ENCODE measurements at regions not wholly inside any gene's neighbourhood (a gene's known extent, or its start where the extent isn't known, plus 50 kb on each side); places are given as distances from the start of the nearest gene placed in this dataset.

- Mint-ChIP-seq H3K4me1 (ENCODE audit: low read depth, unreplicated experiment) (no peaks in the 10 kb centered on the region), H3K27ac (ENCODE audit: unreplicated experiment) (no peak overlapping the region), H3K9me3 (ENCODE audit: unreplicated experiment) (no peaks in the 10 kb centered on the region), H3K36me3 (ENCODE audit: unreplicated experiment) (peaks cover 4% of the 10 kb centered on the region), H3K27me3 (ENCODE audit: unreplicated experiment) (peaks cover 2% of the 10 kb centered on the region), H3K4me3 (ENCODE audit: unreplicated experiment) (no peak overlapping the region)
- TF ChIP-seq, protein P1, sequence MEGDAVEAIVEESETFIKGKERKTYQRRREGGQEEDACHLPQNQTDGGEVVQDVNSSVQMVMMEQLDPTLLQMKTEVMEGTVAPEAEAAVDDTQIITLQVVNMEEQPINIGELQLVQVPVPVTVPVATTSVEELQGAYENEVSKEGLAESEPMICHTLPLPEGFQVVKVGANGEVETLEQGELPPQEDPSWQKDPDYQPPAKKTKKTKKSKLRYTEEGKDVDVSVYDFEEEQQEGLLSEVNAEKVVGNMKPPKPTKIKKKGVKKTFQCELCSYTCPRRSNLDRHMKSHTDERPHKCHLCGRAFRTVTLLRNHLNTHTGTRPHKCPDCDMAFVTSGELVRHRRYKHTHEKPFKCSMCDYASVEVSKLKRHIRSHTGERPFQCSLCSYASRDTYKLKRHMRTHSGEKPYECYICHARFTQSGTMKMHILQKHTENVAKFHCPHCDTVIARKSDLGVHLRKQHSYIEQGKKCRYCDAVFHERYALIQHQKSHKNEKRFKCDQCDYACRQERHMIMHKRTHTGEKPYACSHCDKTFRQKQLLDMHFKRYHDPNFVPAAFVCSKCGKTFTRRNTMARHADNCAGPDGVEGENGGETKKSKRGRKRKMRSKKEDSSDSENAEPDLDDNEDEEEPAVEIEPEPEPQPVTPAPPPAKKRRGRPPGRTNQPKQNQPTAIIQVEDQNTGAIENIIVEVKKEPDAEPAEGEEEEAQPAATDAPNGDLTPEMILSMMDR (IDR thresholded peaks at IDR 0.05; ENCODE audit: partially characterized antibody, unreplicated experiment) = no peak
- no peak for DNase-seq
Measured at GRCh38 chr2:156046900-156047299, 285.6 kb downstream of the NR4A2 start.

DNA sequence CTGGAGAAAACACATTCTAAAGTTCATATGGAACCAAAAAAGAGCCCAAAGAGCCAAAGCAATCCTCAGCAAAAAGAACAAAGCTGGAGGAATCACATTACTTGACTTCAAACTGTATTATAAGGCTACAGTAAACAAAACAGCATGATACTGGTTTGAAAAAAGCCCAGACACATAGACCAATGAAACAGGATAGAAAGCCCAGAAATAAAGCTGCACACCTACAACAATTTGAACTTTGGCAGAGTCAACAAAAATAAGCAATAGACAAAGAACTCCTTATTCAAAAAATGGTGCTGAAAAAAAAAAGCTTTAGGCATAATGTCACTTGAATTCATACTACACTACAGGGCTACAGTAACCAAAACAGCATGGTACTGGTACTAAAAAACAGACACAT is 289.6 kb downstream of the NR4A2 start:
- TF ChIP-seq, protein P1 (IDR thresholded peaks at IDR 0.05; ENCODE audit: partially characterized antibody, unreplicated experiment) = no peak
- H3K27ac Mint-ChIP-seq (ENCODE audit: unreplicated experiment) = no peak overlapping the region
- H3K4me3 Mint-ChIP-seq (ENCODE audit: unreplicated experiment) = no peak overlapping the region
- H3K36me3 Mint-ChIP-seq (ENCODE audit: unreplicated experiment) = peaks cover 8% of the 10 kb centered on the region
- peaks cover 2% of the 10 kb centered on the region for H3K9me3 Mint-ChIP-seq (ENCODE audit: unreplicated experiment)
- no peaks in the 10 kb centered on the region for H3K4me1 Mint-ChIP-seq (ENCODE audit: low read depth, unreplicated experiment)
- no peaks in the 10 kb centered on the region for H3K27me3 Mint-ChIP-seq (ENCODE audit: unreplicated experiment)
- no peak for DNase-seq

DNA sequence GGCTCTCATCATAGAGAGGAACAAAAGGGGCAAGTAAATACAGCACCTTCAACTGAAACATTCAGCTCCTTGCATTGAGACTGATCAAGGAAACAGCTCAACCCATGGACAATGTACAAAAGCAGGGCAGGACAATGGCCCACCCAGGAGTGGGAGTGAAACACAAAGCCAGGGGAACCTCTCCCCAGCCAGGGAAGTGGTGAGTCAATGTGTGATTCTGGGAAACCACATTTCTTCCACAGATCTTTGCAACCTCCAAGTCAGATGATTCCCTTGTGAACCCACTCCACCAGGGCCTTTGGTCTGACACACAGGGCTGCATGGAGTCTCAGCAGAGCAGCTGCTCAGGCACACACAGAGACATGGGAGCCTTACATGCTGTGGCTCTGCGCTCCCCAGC is 294.5 kb downstream of the NR4A2 start:
- no peak for DNase-seq
- TF ChIP-seq, protein P1 (IDR thresholded peaks at IDR 0.05; ENCODE audit: partially characterized antibody, unreplicated experiment) = no peak
- Mint-ChIP-seq H3K9me3 (ENCODE audit: unreplicated experiment) (peaks cover 2% of the 10 kb centered on the region), H3K4me3 (ENCODE audit: unreplicated experiment) (no peak overlapping the region), H3K27me3 (ENCODE audit: unreplicated experiment) (no peaks in the 10 kb centered on the region), H3K27ac (ENCODE audit: unreplicated experiment) (no peak overlapping the region), H3K4me1 (ENCODE audit: low read depth, unreplicated experiment) (no peaks in the 10 kb centered on the region), H3K36me3 (ENCODE audit: unreplicated experiment) (peaks cover 4% of the 10 kb centered on the region)

DNA sequence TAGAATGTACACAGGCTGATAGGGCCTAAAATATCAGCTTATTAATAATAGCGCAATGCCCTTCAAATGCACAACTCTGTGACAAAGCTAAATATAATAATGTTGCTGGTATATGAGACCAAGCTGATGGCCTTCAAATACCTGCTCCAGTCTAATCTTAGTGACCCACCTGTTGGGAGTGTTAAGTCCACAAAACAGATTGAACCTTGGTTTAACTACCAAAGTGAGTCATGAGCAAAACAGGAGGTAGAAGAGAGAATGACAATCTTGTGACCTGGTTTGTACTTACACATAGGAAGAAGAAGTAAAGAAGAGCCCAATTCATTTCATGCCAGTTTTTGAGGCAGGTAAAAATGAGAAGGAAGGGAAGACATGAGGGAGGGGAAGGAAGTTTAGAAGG is 295.0 kb downstream of the NR4A2 start:
- no peak overlapping the region for H3K27ac Mint-ChIP-seq (ENCODE audit: unreplicated experiment)
- H3K4me1 Mint-ChIP-seq (ENCODE audit: low read depth, unreplicated experiment) = no peaks in the 10 kb centered on the region
- no peak for DNase-seq
- no peaks in the 10 kb centered on the region for H3K27me3 Mint-ChIP-seq (ENCODE audit: unreplicated experiment)
- peaks cover 2% of the 10 kb centered on the region for H3K9me3 Mint-ChIP-seq (ENCODE audit: unreplicated experiment)
- no peak overlapping the region for H3K4me3 Mint-ChIP-seq (ENCODE audit: unreplicated experiment)
- TF ChIP-seq, protein P1 (IDR thresholded peaks at IDR 0.05; ENCODE audit: partially characterized antibody, unreplicated experiment) = no peak
- H3K36me3 Mint-ChIP-seq (ENCODE audit: unreplicated experiment) = peaks cover 4% of the 10 kb centered on the region

GRCh38 chr2:156031121-156031520 is 301.4 kb downstream of the NR4A2 start:
- Mint-ChIP-seq H3K9me3 (ENCODE audit: unreplicated experiment) (no peaks in the 10 kb centered on the region), H3K27me3 (ENCODE audit: unreplicated experiment) (no peaks in the 10 kb centered on the region), H3K4me1 (ENCODE audit: low read depth, unreplicated experiment) (no peaks in the 10 kb centered on the region), H3K36me3 (ENCODE audit: unreplicated experiment) (no peaks in the 10 kb centered on the region), H3K27ac (ENCODE audit: unreplicated experiment) (no peak overlapping the region), H3K4me3 (ENCODE audit: unreplicated experiment) (no peak overlapping the region)
- TF ChIP-seq, protein P1 (IDR thresholded peaks at IDR 0.05; ENCODE audit: partially characterized antibody, unreplicated experiment) = no peak
- no peak for DNase-seq

Measured in glutamatergic neuron (in vitro differentiated cells).